ENCODE measurements at regions not wholly inside any gene's neighbourhood (a gene's known extent, or its start where the extent isn't known, plus 50 kb on each side); places are given as distances from the start of the nearest gene placed in this dataset.

DNA sequence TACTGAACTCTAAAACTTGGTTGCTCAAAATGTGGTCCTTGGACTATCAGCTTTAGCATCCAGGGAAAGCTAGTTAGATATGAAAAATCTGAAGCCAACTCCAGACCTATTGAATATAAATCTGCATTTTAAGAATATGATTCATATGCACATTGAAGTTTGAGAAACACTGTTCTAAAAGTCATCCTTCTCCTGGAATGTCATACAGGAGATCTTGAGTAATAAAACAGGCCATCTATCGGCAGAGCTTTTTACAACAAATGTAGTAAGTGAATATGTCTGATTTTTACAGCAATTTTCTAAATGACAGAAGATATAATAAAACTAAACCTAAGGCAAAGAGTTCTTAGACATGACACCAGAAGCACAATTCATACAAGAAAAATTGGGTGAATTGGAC is 140.4 kb downstream of the PMP22 start:
- Mint-ChIP-seq H3K4me3 (no peak overlapping the region), H3K4me1 (ENCODE audit: low read depth) (no peaks in the 10 kb centered on the region), H3K36me3 (ENCODE audit: insufficient read depth) (no peaks in the 10 kb centered on the region), H3K9me3 (no peaks in the 10 kb centered on the region), H3K27me3 (ENCODE audit: low read depth) (peaks cover 3% of the 10 kb centered on the region)
- ATAC-seq (no peak), DNase-seq (no peak)

DNA sequence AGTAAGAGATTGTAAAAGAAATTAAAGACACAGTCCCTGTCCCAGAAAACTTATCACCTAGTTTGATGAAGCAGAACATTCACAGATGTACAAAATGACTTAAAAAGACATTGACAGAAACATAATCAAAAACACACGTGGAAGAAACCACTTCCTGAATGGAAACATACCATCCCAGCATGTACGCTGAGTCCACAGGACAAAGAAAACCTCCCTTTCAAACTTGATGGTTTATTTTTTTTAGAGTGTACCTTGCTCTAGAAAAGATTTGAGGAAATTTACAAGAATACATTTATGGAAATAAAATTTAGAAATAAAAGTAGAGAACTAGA is 140.9 kb downstream of the PMP22 start:
- Mint-ChIP-seq H3K4me3 (no peak overlapping the region), H3K9me3 (no peaks in the 10 kb centered on the region), H3K4me1 (ENCODE audit: low read depth) (no peaks in the 10 kb centered on the region), H3K36me3 (ENCODE audit: insufficient read depth) (no peaks in the 10 kb centered on the region), H3K27me3 (ENCODE audit: low read depth) (peaks cover 3% of the 10 kb centered on the region)
- no peak for ATAC-seq
- no peak for DNase-seq

GRCh38 chr17:15123593-15124263 is 141.4 kb downstream of the PMP22 start:
- Mint-ChIP-seq H3K4me1 (ENCODE audit: low read depth) (no peaks in the 10 kb centered on the region), H3K36me3 (ENCODE audit: insufficient read depth) (no peaks in the 10 kb centered on the region), H3K9me3 (no peaks in the 10 kb centered on the region), H3K4me3 (no peak overlapping the region), H3K27me3 (ENCODE audit: low read depth) (peaks cover 6% of the 10 kb centered on the region)
- DNase-seq (no peak), ATAC-seq (no peak)

GRCh38 chr17:15122857-15123256 is 142.3 kb downstream of the PMP22 start:
- Mint-ChIP-seq H3K27me3 (ENCODE audit: low read depth) (peaks cover 6% of the 10 kb centered on the region), H3K4me3 (no peak overlapping the region), H3K36me3 (ENCODE audit: insufficient read depth) (no peaks in the 10 kb centered on the region), H3K4me1 (ENCODE audit: low read depth) (no peaks in the 10 kb centered on the region), H3K9me3 (no peaks in the 10 kb centered on the region)
- no peak for ATAC-seq
- no peak for DNase-seq

- Mint-ChIP-seq H3K27me3 (ENCODE audit: low read depth) (peaks cover 6% of the 10 kb centered on the region), H3K36me3 (ENCODE audit: insufficient read depth) (no peaks in the 10 kb centered on the region), H3K9me3 (peaks cover 3% of the 10 kb centered on the region), H3K4me3 (no peak overlapping the region), H3K4me1 (ENCODE audit: low read depth) (no peaks in the 10 kb centered on the region)
- no peak for DNase-seq
- no peak for ATAC-seq
Observed at GRCh38 chr17:15121426-15121825, 143.7 kb downstream of the PMP22 start.

GRCh38 chr17:15119968-15120367 is 145.2 kb downstream of the PMP22 start:
- H3K9me3 Mint-ChIP-seq = peaks cover 9% of the 10 kb centered on the region
- no peak overlapping the region for H3K4me3 Mint-ChIP-seq
- no peak for ATAC-seq
- no peaks in the 10 kb centered on the region for H3K4me1 Mint-ChIP-seq (ENCODE audit: low read depth)
- peaks cover 6% of the 10 kb centered on the region for H3K27me3 Mint-ChIP-seq (ENCODE audit: low read depth)
- no peak for DNase-seq
- no peaks in the 10 kb centered on the region for H3K36me3 Mint-ChIP-seq (ENCODE audit: insufficient read depth)

GRCh38 chr17:15117239-15117638 is 147.9 kb downstream of the PMP22 start:
- peaks cover 9% of the 10 kb centered on the region for H3K9me3 Mint-ChIP-seq
- DNase-seq (no peak), ATAC-seq (no peak)
- no peak overlapping the region for H3K4me3 Mint-ChIP-seq
- peaks cover 4% of the 10 kb centered on the region for H3K27me3 Mint-ChIP-seq (ENCODE audit: low read depth)
- H3K4me1 Mint-ChIP-seq (ENCODE audit: low read depth) = no peaks in the 10 kb centered on the region
- no peaks in the 10 kb centered on the region for H3K36me3 Mint-ChIP-seq (ENCODE audit: insufficient read depth)

GRCh38 chr17:15112846-15113617 is 152.1 kb downstream of the PMP22 start:
- Mint-ChIP-seq H3K36me3 (ENCODE audit: insufficient read depth) (no peaks in the 10 kb centered on the region), H3K4me3 (no peak overlapping the region), H3K27me3 (ENCODE audit: low read depth) (no peaks in the 10 kb centered on the region), H3K9me3 (peaks cover 9% of the 10 kb centered on the region), H3K4me1 (ENCODE audit: low read depth) (no peaks in the 10 kb centered on the region)
- DNase-seq (no peak), ATAC-seq (no peak)

DNA sequence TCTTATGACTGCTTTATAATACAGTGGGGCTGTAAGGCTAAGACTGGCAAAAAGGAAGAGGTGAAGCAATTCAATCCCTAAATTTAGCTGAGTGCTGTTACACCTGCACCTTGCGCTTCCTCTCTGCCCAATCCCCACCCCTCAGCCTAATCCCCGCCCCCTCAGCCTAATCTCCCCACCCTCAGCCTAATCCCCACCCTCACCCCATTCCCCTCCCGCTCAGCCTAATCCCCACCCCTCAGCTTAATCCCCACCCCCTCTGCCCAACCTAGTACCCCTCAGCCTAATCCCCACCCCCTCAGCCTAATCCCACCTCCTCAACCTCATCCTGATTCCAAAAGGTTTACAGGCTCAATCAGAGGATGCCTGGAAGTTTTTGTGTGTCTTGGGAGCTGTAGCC is 155.5 kb downstream of the PMP22 start:
- no peak overlapping the region for H3K4me3 Mint-ChIP-seq
- H3K36me3 Mint-ChIP-seq (ENCODE audit: insufficient read depth) = no peaks in the 10 kb centered on the region
- H3K4me1 Mint-ChIP-seq (ENCODE audit: low read depth) = no peaks in the 10 kb centered on the region
- peaks cover 4% of the 10 kb centered on the region for H3K27me3 Mint-ChIP-seq (ENCODE audit: low read depth)
- no peaks in the 10 kb centered on the region for H3K9me3 Mint-ChIP-seq
- no peak for ATAC-seq
- no peak for DNase-seq

GRCh38 chr17:15108992-15109391 is 156.1 kb downstream of the PMP22 start:
- no peaks in the 10 kb centered on the region for H3K9me3 Mint-ChIP-seq
- DNase-seq (no peak), ATAC-seq (no peak)
- no peak overlapping the region for H3K4me3 Mint-ChIP-seq
- H3K36me3 Mint-ChIP-seq (ENCODE audit: insufficient read depth) = no peaks in the 10 kb centered on the region
- H3K27me3 Mint-ChIP-seq (ENCODE audit: low read depth) = peaks cover 5% of the 10 kb centered on the region
- no peaks in the 10 kb centered on the region for H3K4me1 Mint-ChIP-seq (ENCODE audit: low read depth)

GRCh38 chr17:15106540-15106939 is 158.6 kb downstream of the PMP22 start:
- Mint-ChIP-seq H3K4me1 (ENCODE audit: low read depth) (no peaks in the 10 kb centered on the region), H3K27me3 (ENCODE audit: low read depth) (peaks cover 6% of the 10 kb centered on the region), H3K36me3 (ENCODE audit: insufficient read depth) (no peaks in the 10 kb centered on the region), H3K9me3 (no peaks in the 10 kb centered on the region), H3K4me3 (no peak overlapping the region)
- no peak for ATAC-seq
- no peak for DNase-seq

- no peaks in the 10 kb centered on the region for H3K36me3 Mint-ChIP-seq (ENCODE audit: insufficient read depth)
Observed at GRCh38 chr17:15103785-15104184, 161.3 kb downstream of the PMP22 start.

GRCh38 chr17:15101175-15101574 is 164.0 kb downstream of the PMP22 start:
- no peaks in the 10 kb centered on the region for H3K36me3 Mint-ChIP-seq (ENCODE audit: insufficient read depth)
- H3K27me3 Mint-ChIP-seq (ENCODE audit: low read depth) = peaks cover 10% of the 10 kb centered on the region
- DNase-seq (no peak), ATAC-seq (no peak)
- H3K9me3 Mint-ChIP-seq = no peaks in the 10 kb centered on the region
- H3K4me1 Mint-ChIP-seq (ENCODE audit: low read depth) = no peaks in the 10 kb centered on the region
- H3K4me3 Mint-ChIP-seq = no peak overlapping the region

More at GRCh38 chr17:15103785-15104184, 161.3 kb downstream of the PMP22 start:
- Mint-ChIP-seq H3K27me3 (ENCODE audit: low read depth) (peaks cover 10% of the 10 kb centered on the region), H3K9me3 (no peaks in the 10 kb centered on the region), H3K4me3 (no peak overlapping the region), H3K4me1 (ENCODE audit: low read depth) (no peaks in the 10 kb centered on the region)
- ATAC-seq (no peak), DNase-seq (no peak)

- Mint-ChIP-seq H3K9me3 (no peaks in the 10 kb centered on the region), H3K36me3 (ENCODE audit: insufficient read depth) (no peaks in the 10 kb centered on the region), H3K27me3 (ENCODE audit: low read depth) (peaks cover 8% of the 10 kb centered on the region), H3K4me1 (ENCODE audit: low read depth) (no peaks in the 10 kb centered on the region), H3K4me3 (no peak overlapping the region)
- no peak for ATAC-seq
- no peak for DNase-seq
Observed at GRCh38 chr17:15096511-15096910, 168.6 kb downstream of the PMP22 start.

GRCh38 chr17:15095935-15096334 is 169.2 kb downstream of the PMP22 start:
- Mint-ChIP-seq H3K4me3 (no peak overlapping the region), H3K4me1 (ENCODE audit: low read depth) (no peaks in the 10 kb centered on the region), H3K27me3 (ENCODE audit: low read depth) (peaks cover 8% of the 10 kb centered on the region), H3K9me3 (no peaks in the 10 kb centered on the region), H3K36me3 (ENCODE audit: insufficient read depth) (no peaks in the 10 kb centered on the region)
- DNase-seq = no peak
- no peak for ATAC-seq
